A549 (cell line): ENCODE measurements at regions not wholly inside any gene's neighbourhood (a gene's known extent, or its start where the extent isn't known, plus 50 kb on each side); places are given as distances from the start of the nearest gene placed in this dataset.
"Not testable (repeated sequence)": the region's sequence is repeated elsewhere in the genome, so short reads cannot be mapped to it uniquely, and the experiment has no call there.

Source experiments
- ATAC-seq, 2 experiments: fragments of 200-7000 bp in 1 of 2; fragments of >200 bp in 1 of 2; cut with Nextera tagmentation in 1 of 2; cut with Tn5 transposase in 1 of 2; 3 replicates each; pipeline versions ENCODE4 v1.8.0 to v1.9.1; 2018 to 2020; ENCODE audit warnings: mild to moderate bottlenecking in 1 of 2, moderate library complexity in 1 of 2
- CTCF ChIA-PET: fragments of 300-600 bp; sonication (Branson Sonifier 250); formaldehyde crosslinking; extraction: SDS; loops from one replicate; lab custom pipeline; 2021; ENCODE audit warnings: antibody characterized with exemption, inconsistent platforms; lab: Yijun Ruan, JAX
- POLR2A ChIA-PET: fragments of 350-600 bp; formaldehyde crosslinking; extraction: SDS; loops from one replicate; lab custom pipeline; 2021; ENCODE audit warnings: antibody characterized with exemption, inconsistent platforms; lab: Yijun Ruan, JAX
- DNase-seq, 2 experiments: peaks; one replicate each; pipeline versions ENCODE4 v3.0.0 to v3.0.0-alpha.2; 2011 to 2016; ENCODE audit warnings: low read depth in 1 of 2, low spot score in 1 of 2
- FAIRE-seq: peaks from 2 replicates; lab custom pipeline; 2011; peaks lifted over from hg19 to GRCh38; lab: Jason Lieb, UNC
- H3K27ac ChIP-seq, 2 experiments: fragments of >200 bp; sonication (Bioruptor Twin); formaldehyde crosslinking; 3 replicates each; pipeline ENCODE4 v1.5.1; 2016 to 2017
- H3K4me1 ChIP-seq: fragments of >200 bp; sonication (Bioruptor Twin); formaldehyde crosslinking; 3 replicates; pipeline ENCODE4 v1.6.1; 2016
- H3K4me2 ChIP-seq: fragments of >200 bp; sonication (Bioruptor Twin); formaldehyde crosslinking; 3 replicates; pipeline ENCODE4 v1.6.1; 2016
- H3K4me3 ChIP-seq: fragments of >200 bp; sonication (Bioruptor Twin); formaldehyde crosslinking; 3 replicates; pipeline ENCODE4 v1.5.1; 2016
- H3K9me3 ChIP-seq: fragments of >200 bp; sonication (Bioruptor Twin); formaldehyde crosslinking; 3 replicates; pipeline ENCODE4 v1.6.1; 2016
- ATOH8 ChIP-seq: fragments of 250-450 bp; sonication (Bioruptor Pico); IDR thresholded peaks from 2 replicates; pipeline ENCODE4 v1.5.0; 2020; ENCODE audit warnings: low read depth, mild to moderate bottlenecking, moderate library complexity
- BHLHE40 ChIP-seq: IDR thresholded peaks from 2 replicates; pipeline ENCODE4 v1.6.1; 2012; ENCODE audit warnings: low read depth, low read length, inconsistent platforms
- CBX2 ChIP-seq: fragments of 200-600 bp; sonication (generic); IDR thresholded peaks from 2 replicates; pipeline ENCODE4 v1.6.1; 2016; ENCODE audit warnings: low read depth, mild to moderate bottlenecking, borderline replicate concordance
- CHD2 ChIP-seq: fragments of 150-350 bp; IDR thresholded peaks from 2 replicates; pipeline ENCODE4 v1.6.1; 2014; ENCODE audit warnings: low read length; ENCODE audit not compliant: partially characterized antibody
- ELK1 ChIP-seq: fragments of 150-350 bp; IDR thresholded peaks from 2 replicates; pipeline ENCODE4 v1.6.1; 2014; ENCODE audit warnings: low read depth, mild to moderate bottlenecking, low read length
- EP300 ChIP-seq, 2 experiments: fragments of >200 bp; sonication (Bioruptor Twin); formaldehyde crosslinking; IDR thresholded peaks; 2 replicates in 1 of 2; 3 replicates in 1 of 2; pipeline ENCODE4 v1.6.1; 2016 to 2017
- FOSL2 ChIP-seq, 2 experiments: fragments of 450-650 bp in 1 of 2; fragments of >200 bp in 1 of 2; sonication (Bioruptor Twin) in 1 of 2; formaldehyde crosslinking; IDR thresholded peaks; 2 replicates each; pipeline versions ENCODE4 v1.5.0 to v1.6.1; 2016 to 2020; ENCODE audit warnings: mild to moderate bottlenecking in 1 of 2, moderate library complexity in 1 of 2
- GATA3 ChIP-seq: IDR thresholded peaks from 2 replicates; pipeline ENCODE4 v1.6.1; 2012; ENCODE audit warnings: borderline replicate concordance
- KDM1A ChIP-seq: fragments of 200-600 bp; sonication (generic); IDR thresholded peaks from 2 replicates; pipeline ENCODE4 v1.6.1; 2016; ENCODE audit warnings: low read depth, mild to moderate bottlenecking
- MYC ChIP-seq: IDR thresholded peaks from 2 replicates; pipeline ENCODE4 v1.6.1; 2012; ENCODE audit warnings: mild to moderate bottlenecking, inconsistent platforms, low read length, improper control_type of control experiment, borderline replicate concordance
- NFE2L2 ChIP-seq: fragments of 150-350 bp; conservative IDR thresholded peaks from 2 replicates; pipeline ENCODE4 v1.6.1; 2014; ENCODE audit warnings: low read length
- NR3C1 ChIP-seq: fragments of >200 bp; sonication (Bioruptor Twin); formaldehyde crosslinking; IDR thresholded peaks from 3 replicates; pipeline ENCODE4 v1.6.1; 2017
- PHF8 ChIP-seq: fragments of 200-600 bp; sonication (generic); IDR thresholded peaks from 2 replicates; pipeline ENCODE4 v1.6.1; 2016; ENCODE audit warnings: low read depth, mild to moderate bottlenecking, antibody characterized with exemption, moderate library complexity, borderline replicate concordance
- POLR2A ChIP-seq: IDR thresholded peaks from 2 replicates; pipeline ENCODE4 v1.6.1; 2012; ENCODE audit warnings: mild to moderate bottlenecking, low read length
- POLR2AphosphoS2 ChIP-seq: conservative IDR thresholded peaks from 2 replicates; pipeline ENCODE4 v1.6.1; 2012; ENCODE audit warnings: low read length, improper control_type of control experiment, inconsistent platforms
- RAD21 ChIP-seq, 2 experiments: fragments of >200 bp in 1 of 2; sonication (Bioruptor Twin) in 1 of 2; formaldehyde crosslinking in 1 of 2; IDR thresholded peaks in 1 of 2; conservative IDR thresholded peaks in 1 of 2; 2 replicates in 1 of 2; 3 replicates in 1 of 2; pipeline ENCODE4 v1.6.1; 2012 to 2018; ENCODE audit warnings: inconsistent platforms in 1 of 2
- REST ChIP-seq: fragments of 200-600 bp; sonication (generic); IDR thresholded peaks from 2 replicates; pipeline ENCODE4 v1.6.1; 2016; ENCODE audit warnings: antibody characterized with exemption, mild to moderate bottlenecking, moderate library complexity
- RNF2 ChIP-seq: fragments of 200-600 bp; sonication (generic); IDR thresholded peaks from 2 replicates; pipeline ENCODE4 v1.6.1; 2016; ENCODE audit warnings: low read depth, mild to moderate bottlenecking, antibody characterized with exemption, moderate library complexity, borderline replicate concordance
- WGBS: methylation state at CpG from one replicate; pipeline ENCODE4 v1.1.6; 2017; ENCODE audit errors: missing lambda C conversion rate; 5-methylcytosine and 5-hydroxymethylcytosine counted together

- ATAC-seq = no peak
- DNase-seq = no peak
- POLR2A ChIA-PET = no interaction called here
- TF ChIP-seq POLR2A (no peak), BHLHE40 (no peak), EP300 (IDR thresholded peaks at IDR 0.05) (no peak), KDM1A (no peak), GATA3 (no peak), RNF2 (no peak), RAD21 (conservative IDR thresholded peaks at IDR 0.05 in 1 of 2, IDR thresholded peaks at IDR 0.05 in 1 of 2) (no peak), POLR2AphosphoS2 (no peak), MYC (no peak)
- TF ChIP-seq, all 56 proteins: peak for 0
- Histone ChIP-seq H3K27ac (no peak overlapping the region), H3K4me3 (no peak overlapping the region), H3K4me2 (no peak overlapping the region), H3K9me3 (no peaks in the 10 kb centered on the region), H3K4me1 (no peaks in the 10 kb centered on the region)
- CTCF ChIA-PET = interaction anchor here (1.0 to 1.2 kb wide), 3 partner anchors 8 to 28 kb away, joined by 3 read pairs; no protein-coding TSS in a partner anchor
- WGBS = 22% methylated on average over 8 of the region's 10 CpGs
- no peak for FAIRE-seq
These were observed 230.3 kb upstream of the PRSS58 start for GRCh38 chr7:142488036-142488633.

- POLR2A ChIA-PET, FAIRE-seq, H3K4me3 ChIP-seq, H3K4me1 ChIP-seq, H3K27ac ChIP-seq, H3K9me3 ChIP-seq, DNase-seq, ATAC-seq, H3K4me2 ChIP-seq: not testable (repeated sequence)
- WGBS = 7% methylated on average over 4 of the region's 4 CpGs
- CTCF ChIA-PET = interaction anchor here (1.0 to 1.2 kb wide), 2 partner anchors 9 to 28 kb away, joined by 3 read pairs; no protein-coding TSS in a partner anchor
These were observed 229.7 kb upstream of the PRSS58 start for GRCh38 chr7:142487565-142487964.

- DNase-seq = no peak
- ATAC-seq = no peak
- Histone ChIP-seq H3K4me1 (no peaks in the 10 kb centered on the region), H3K27ac (no peak overlapping the region), H3K9me3 (no peaks in the 10 kb centered on the region), H3K4me2 (no peak overlapping the region), H3K4me3 (no peak overlapping the region)
- FAIRE-seq = no peak
- TF ChIP-seq PHF8 (no peak), NFE2L2 (no peak), ATOH8 (CRISPR knock-in tag) (no peak), FOSL2 (IDR thresholded peaks at IDR 0.05) (no peak), FOSL2 (CRISPR knock-in tag; IDR thresholded peaks at IDR 0.05) (no peak), REST (no peak), POLR2AphosphoS2 (no peak), NR3C1 (no peak), CBX2 (no peak), CHD2 (no peak), BHLHE40 (no peak), ELK1 (no peak)
- ChIA-PET CTCF (interaction anchor here (0.5 to 3.4 kb wide), 3 partner anchors 9 to 327 kb away, joined by 3 to 12 read pairs (median 3); no protein-coding TSS in a partner anchor), POLR2A (no interaction called here)
- 30% methylated on average over 4 of the region's 4 CpGs for WGBS
These were observed 229.3 kb upstream of the PRSS58 start for GRCh38 chr7:142487124-142487523.
